Stomach (tissue), 8 donors: ENCODE measurements at regions not wholly inside any gene's neighbourhood (a gene's known extent, or its start where the extent isn't known, plus 50 kb on each side); places are given as distances from the start of the nearest gene placed in this dataset.
"Not testable (repeated sequence)": the region's sequence is repeated elsewhere in the genome, so short reads cannot be mapped to it uniquely, and the experiment has no call there.

Experiments
- DNase-seq, 2 donors: peaks; one replicate each; pipeline versions ENCODE4 v3.0.0 to v3.0.0-alpha.2; 2013 to 2019
- H3K27ac ChIP-seq, 5 donors: fragments of 200-600 bp in 4 of 5; sonication (generic) in 4 of 5; one replicate each; pipeline ENCODE4 v1.5.1; 2013 to 2019; ENCODE audit warnings: mild to moderate bottlenecking in 1 of 5, moderate library complexity in 1 of 5
- H3K27me3 ChIP-seq, 3 donors: fragments of 200-600 bp; sonication (generic); one replicate each; pipeline ENCODE4 v1.5.1; 2017 to 2019; ENCODE audit warnings: mixed run types in 1 of 3
- H3K36me3 ChIP-seq, 4 donors: fragments of 200-600 bp; sonication (generic); 1 replicate in 3 of 4; 2 replicates in 1 of 4; pipeline ENCODE4 v1.5.1; 2016 to 2019
- H3K4me1 ChIP-seq, 4 donors: fragments of 200-600 bp; sonication (generic); one replicate each; pipeline ENCODE4 v1.5.1; 2016 to 2019
- H3K4me3 ChIP-seq, 4 donors: fragments of 200-600 bp; sonication (generic) in 3 of 4; one replicate each; pipeline ENCODE4 v1.5.1; 2016 to 2019; ENCODE audit warnings: mild to moderate bottlenecking in 1 of 4
- H3K9me3 ChIP-seq, 4 donors: fragments of 200-600 bp; sonication (generic); one replicate each; pipeline ENCODE4 v1.5.1; 2016 to 2019
- EP300 ChIP-seq: sonication (generic); formaldehyde crosslinking; IDR thresholded peaks from one replicate; pipeline ENCODE4 v1.6.1; 2017; ENCODE audit warnings: antibody characterized with exemption
- POLR2A ChIP-seq, 4 donors: fragments of 450-650 bp; IDR thresholded peaks; one replicate each; pipeline ENCODE4 v1.6.1; 2016; ENCODE audit warnings: antibody characterized with exemption in 4 of 4, control low read depth in 2 of 4, mild to moderate bottlenecking in 1 of 4, moderate library complexity in 1 of 4
- POLR2AphosphoS5 ChIP-seq, 3 donors: sonication (generic); formaldehyde crosslinking; IDR thresholded peaks; one replicate each; pipeline ENCODE4 v1.6.1; 2016; ENCODE audit warnings: antibody characterized with exemption in 3 of 3
- WGBS, 5 donors: extraction: QIAGEN DNeasy Blood & Tissue Kit in 3 of 5; methylation state at CpG; one replicate each; pipeline versions ENCODE4 v1.1.5 to v1.1.7; 2013 to 2018; 5-methylcytosine and 5-hydroxymethylcytosine counted together
- intact Hi-C: fragments of 100-400 bp; cut with DNase I; formaldehyde crosslinking; loops from one replicate; pipeline ENCODE4 v1.15.1; 2023; ENCODE audit warnings: low total_unique reads
- TF ChIP-seq, protein P1 (sequence below), 7 experiments: fragments of 450-650 bp in 4 of 7; fragments of 200-600 bp in 3 of 7; sonication (generic) in 3 of 7; IDR thresholded peaks; one replicate each; pipeline ENCODE4 v1.5.1; 2016 to 2019; ENCODE audit warnings: antibody characterized with exemption in 7 of 7, control low read depth in 2 of 7, mild to moderate bottlenecking in 1 of 7
- donor health status: healthy with polysubstance abuse.
- donor health status: Bipolar disorder and iron deficiency.
- donor health status: healthy.

DNA sequence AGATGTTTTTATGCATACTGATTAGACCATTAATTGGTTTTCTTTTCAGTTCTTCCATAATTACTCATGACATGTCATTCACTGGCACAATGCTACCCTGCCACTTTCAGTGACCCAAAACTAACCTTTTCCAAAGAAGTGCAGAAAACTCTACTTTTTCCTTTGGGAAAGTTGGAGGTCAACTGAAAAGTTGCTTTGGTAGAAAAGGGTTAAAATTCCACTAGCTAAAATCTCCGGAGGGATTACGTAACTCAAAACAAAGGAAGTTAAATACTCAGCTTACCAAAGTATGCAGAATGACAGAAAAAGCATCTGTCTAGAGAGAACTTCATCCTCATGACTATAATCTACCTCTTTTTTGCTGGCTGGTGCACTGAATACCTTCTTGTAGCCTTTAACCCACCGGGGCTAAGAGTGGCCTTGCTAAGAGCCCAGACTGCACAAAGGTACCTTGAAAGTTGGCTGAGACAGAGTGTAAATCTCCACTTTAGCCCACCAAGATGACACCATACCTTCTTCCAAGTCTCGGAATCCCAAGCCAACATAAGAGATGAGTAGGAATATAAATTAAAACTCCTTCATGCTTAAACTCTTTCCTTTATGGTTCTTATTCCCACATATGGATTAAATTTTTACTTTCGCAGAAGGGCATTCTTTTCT, 1099.5 kb upstream of the INTU start:
- Histone ChIP-seq H3K36me3 (no peaks in the 10 kb centered on the region), H3K27me3 (no peaks in the 10 kb centered on the region), H3K27ac (no peak overlapping the region), H3K4me3 (no peak overlapping the region), H3K9me3 (no peaks in the 10 kb centered on the region), H3K4me1 (no peaks in the 10 kb centered on the region)
- intact Hi-C loops = no loop called here
- WGBS, 5 donors = 50 to 56% (median 52%) methylated on average over 5 of the region's 5 CpGs
- no peak for TF ChIP-seq POLR2A (IDR thresholded peaks at IDR 0.05)
- TF ChIP-seq, protein P1, sequence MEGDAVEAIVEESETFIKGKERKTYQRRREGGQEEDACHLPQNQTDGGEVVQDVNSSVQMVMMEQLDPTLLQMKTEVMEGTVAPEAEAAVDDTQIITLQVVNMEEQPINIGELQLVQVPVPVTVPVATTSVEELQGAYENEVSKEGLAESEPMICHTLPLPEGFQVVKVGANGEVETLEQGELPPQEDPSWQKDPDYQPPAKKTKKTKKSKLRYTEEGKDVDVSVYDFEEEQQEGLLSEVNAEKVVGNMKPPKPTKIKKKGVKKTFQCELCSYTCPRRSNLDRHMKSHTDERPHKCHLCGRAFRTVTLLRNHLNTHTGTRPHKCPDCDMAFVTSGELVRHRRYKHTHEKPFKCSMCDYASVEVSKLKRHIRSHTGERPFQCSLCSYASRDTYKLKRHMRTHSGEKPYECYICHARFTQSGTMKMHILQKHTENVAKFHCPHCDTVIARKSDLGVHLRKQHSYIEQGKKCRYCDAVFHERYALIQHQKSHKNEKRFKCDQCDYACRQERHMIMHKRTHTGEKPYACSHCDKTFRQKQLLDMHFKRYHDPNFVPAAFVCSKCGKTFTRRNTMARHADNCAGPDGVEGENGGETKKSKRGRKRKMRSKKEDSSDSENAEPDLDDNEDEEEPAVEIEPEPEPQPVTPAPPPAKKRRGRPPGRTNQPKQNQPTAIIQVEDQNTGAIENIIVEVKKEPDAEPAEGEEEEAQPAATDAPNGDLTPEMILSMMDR (IDR thresholded peaks at IDR 0.05) = no peak
- no peak for TF ChIP-seq EP300
- no peak for TF ChIP-seq POLR2AphosphoS5 (IDR thresholded peaks at IDR 0.05)
- DNase-seq = peak in 1 of 2 donors; percentile 7

- H3K4me1 ChIP-seq = no peaks in the 10 kb centered on the region
- no peak for TF ChIP-seq POLR2AphosphoS5 (IDR thresholded peaks at IDR 0.05)
- TF ChIP-seq, protein P1 (IDR thresholded peaks at IDR 0.05) = no peak
- no peak for TF ChIP-seq EP300
- no peak overlapping the region for H3K4me3 ChIP-seq
- no peaks in the 10 kb centered on the region for H3K9me3 ChIP-seq
- H3K36me3 ChIP-seq = no peaks in the 10 kb centered on the region
- no peak overlapping the region for H3K27ac ChIP-seq
- WGBS, 5 donors = 72 to 82% (median 74%) methylated on average over 3 of the region's 3 CpGs
- no peaks in the 10 kb centered on the region for H3K27me3 ChIP-seq
- intact Hi-C loops = no loop called here
- DNase-seq = no peak
These were observed 1093.0 kb upstream of the INTU start for GRCh38 chr4:126539771-126540170.

DNA sequence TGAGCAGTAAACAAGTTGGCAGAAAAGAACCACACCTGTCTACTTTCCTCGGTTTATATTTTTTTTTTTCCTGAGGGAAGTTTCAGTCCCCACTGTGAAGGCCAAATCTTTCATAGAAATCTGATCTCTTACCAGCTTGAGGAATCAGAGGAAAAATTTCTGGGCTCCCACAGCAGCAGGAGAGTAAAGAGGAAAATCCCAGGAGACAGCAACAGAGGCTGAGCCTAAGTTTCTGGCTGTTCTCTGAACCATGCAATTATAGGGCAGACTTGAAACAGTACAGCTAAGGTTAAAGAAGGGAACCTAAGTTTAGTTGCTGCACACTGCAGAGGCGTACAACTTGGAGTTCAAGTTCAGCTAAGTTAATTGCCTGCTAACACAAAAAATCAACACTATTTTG, 1090.9 kb upstream of the INTU start:
- Histone ChIP-seq H3K27me3 (no peaks in the 10 kb centered on the region), H3K27ac (no peak overlapping the region), H3K4me3 (no peak overlapping the region), H3K36me3 (no peaks in the 10 kb centered on the region), H3K4me1 (no peaks in the 10 kb centered on the region), H3K9me3 (no peaks in the 10 kb centered on the region)
- TF ChIP-seq EP300 = no peak
- TF ChIP-seq, protein P1 (IDR thresholded peaks at IDR 0.05) = no peak
- TF ChIP-seq POLR2A (IDR thresholded peaks at IDR 0.05) = no peak
- TF ChIP-seq POLR2AphosphoS5 (IDR thresholded peaks at IDR 0.05) = no peak
- WGBS, 5 donors = 55 to 63% (median 60%) methylated on average over 2 of the region's 2 CpGs
- intact Hi-C loops = no loop called here
- DNase-seq = no peak

- Histone ChIP-seq H3K9me3 (no peaks in the 10 kb centered on the region), H3K36me3 (no peaks in the 10 kb centered on the region), H3K4me3 (no peak overlapping the region), H3K27ac (no peak overlapping the region), H3K4me1 (no peaks in the 10 kb centered on the region), H3K27me3 (no peaks in the 10 kb centered on the region)
- intact Hi-C loops = no loop called here
- 52 to 78% (median 54%) methylated on average over 5 of the region's 5 CpGs for WGBS, 5 donors
- no peak for DNase-seq
- TF ChIP-seq POLR2A (IDR thresholded peaks at IDR 0.05) = no peak
These were observed 1088.5 kb upstream of the INTU start for GRCh38 chr4:126544276-126544675.

DNA sequence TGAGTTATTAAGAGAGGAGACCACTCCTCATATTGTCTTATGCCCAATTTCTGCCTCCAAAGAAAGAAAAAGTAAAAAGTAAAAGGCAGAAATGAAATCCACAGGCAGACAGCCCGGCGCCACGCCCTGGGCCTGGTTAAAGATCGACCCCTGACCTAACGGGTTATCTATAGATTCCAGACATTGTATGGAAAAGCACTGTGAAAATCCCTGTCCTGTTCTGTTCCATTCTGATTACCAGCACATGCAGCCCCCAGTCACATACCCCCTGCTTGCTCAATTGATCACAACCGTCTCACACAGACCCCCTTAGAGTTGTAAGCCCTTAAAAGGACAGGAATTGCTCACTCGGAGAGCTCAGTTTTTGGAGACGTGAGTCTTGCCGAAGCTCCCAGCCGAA, 1086.6 kb upstream of the INTU start:
- intact Hi-C loops, H3K36me3 ChIP-seq, H3K4me3 ChIP-seq, H3K9me3 ChIP-seq, H3K27me3 ChIP-seq, DNase-seq, H3K27ac ChIP-seq, H3K4me1 ChIP-seq: not testable (repeated sequence)
- WGBS, 5 donors = 88 to 95% (median 94%) methylated on average over 10 of the region's 10 CpGs
